Effector memory CD4-positive, alpha-beta T cell (primary cell): ENCODE measurements at regions not wholly inside any gene's neighbourhood (a gene's known extent, or its start where the extent isn't known, plus 50 kb on each side); places are given as distances from the start of the nearest gene placed in this dataset.
A peak's percentile ranks its signal among the peaks of the same experiment; 100 is the strongest.
"Not testable (repeated sequence)": the region's sequence is repeated elsewhere in the genome, so short reads cannot be mapped to it uniquely, and the experiment has no call there.

Experiments used
- DNase-seq, 3 donors: peaks; one replicate each; pipeline ENCODE4 v3.0.0-alpha.2; 2020
- H3K27ac ChIP-seq: 2 replicates; pipeline ENCODE4 v1.7.0; 2013; ENCODE audit warnings: mild to moderate bottlenecking, low read length, moderate library complexity; ENCODE audit not compliant: insufficient read depth, poor library complexity, severe bottlenecking
- H3K27me3 ChIP-seq: replicated peaks from 2 replicates; pipeline ENCODE4 v1.7.0; 2013; ENCODE audit warnings: mild to moderate bottlenecking, low read length; ENCODE audit not compliant: insufficient read depth, control insufficient read depth, poor library complexity, severe bottlenecking
- H3K36me3 ChIP-seq: 2 replicates; pipeline ENCODE4 v1.7.0; 2013; ENCODE audit warnings: mild to moderate bottlenecking, low read length, moderate library complexity; ENCODE audit not compliant: control insufficient read depth, insufficient read depth
- H3K4me1 ChIP-seq: 2 replicates; pipeline ENCODE4 v1.7.0; 2013; ENCODE audit warnings: low read length, mild to moderate bottlenecking; ENCODE audit not compliant: control insufficient read depth, insufficient read depth, poor library complexity, severe bottlenecking
- H3K4me3 ChIP-seq: 2 replicates; pipeline ENCODE4 v1.7.0; 2013; ENCODE audit warnings: low read length, low read depth, mild to moderate bottlenecking; ENCODE audit not compliant: insufficient read depth, poor library complexity, severe bottlenecking
- H3K9me3 ChIP-seq: 2 replicates; pipeline ENCODE4 v1.7.0; 2013; ENCODE audit warnings: mild to moderate bottlenecking, low read length, moderate library complexity; ENCODE audit not compliant: control insufficient read depth

- Histone ChIP-seq H3K9me3 (no peaks in the 10 kb centered on the region), H3K36me3 (no peaks in the 10 kb centered on the region), H3K27ac (no peak overlapping the region), H3K4me1 (peaks cover 45% of the 10 kb centered on the region), H3K4me3 (no peak overlapping the region), H3K27me3 (no peaks in the 10 kb centered on the region)
- no peak for DNase-seq
Observed at GRCh38 chr11:128042290-128042751, 545.0 kb downstream of the ETS1 start.

DNA sequence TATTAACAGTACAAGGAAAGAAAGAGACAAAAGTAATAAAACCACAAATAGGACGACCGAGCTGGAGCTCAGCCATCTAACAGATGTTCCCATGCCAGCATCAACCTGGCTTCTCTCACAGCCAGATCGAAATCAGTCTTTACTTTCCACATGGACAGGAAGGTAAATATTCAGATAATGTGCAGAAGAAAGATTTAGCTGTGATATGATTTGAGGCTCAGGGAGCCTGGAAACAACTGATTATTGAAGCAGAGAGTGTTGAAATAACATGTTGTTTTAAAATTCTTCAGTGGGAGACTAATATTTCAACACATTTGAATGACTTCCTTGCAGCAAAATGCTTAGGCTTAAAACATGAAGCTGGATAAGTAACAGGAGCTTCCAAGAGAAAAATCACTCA lies 546.8 kb downstream of the ETS1 start:
- H3K36me3 ChIP-seq, result no peaks in the 10 kb centered on the region
- H3K27ac ChIP-seq, result peak overlapping the region; percentile 35
- no peak for DNase-seq
- no peaks in the 10 kb centered on the region for H3K9me3 ChIP-seq
- no peaks in the 10 kb centered on the region for H3K27me3 ChIP-seq
- peaks cover 57% of the 10 kb centered on the region for H3K4me1 ChIP-seq
- no peak overlapping the region for H3K4me3 ChIP-seq

DNA sequence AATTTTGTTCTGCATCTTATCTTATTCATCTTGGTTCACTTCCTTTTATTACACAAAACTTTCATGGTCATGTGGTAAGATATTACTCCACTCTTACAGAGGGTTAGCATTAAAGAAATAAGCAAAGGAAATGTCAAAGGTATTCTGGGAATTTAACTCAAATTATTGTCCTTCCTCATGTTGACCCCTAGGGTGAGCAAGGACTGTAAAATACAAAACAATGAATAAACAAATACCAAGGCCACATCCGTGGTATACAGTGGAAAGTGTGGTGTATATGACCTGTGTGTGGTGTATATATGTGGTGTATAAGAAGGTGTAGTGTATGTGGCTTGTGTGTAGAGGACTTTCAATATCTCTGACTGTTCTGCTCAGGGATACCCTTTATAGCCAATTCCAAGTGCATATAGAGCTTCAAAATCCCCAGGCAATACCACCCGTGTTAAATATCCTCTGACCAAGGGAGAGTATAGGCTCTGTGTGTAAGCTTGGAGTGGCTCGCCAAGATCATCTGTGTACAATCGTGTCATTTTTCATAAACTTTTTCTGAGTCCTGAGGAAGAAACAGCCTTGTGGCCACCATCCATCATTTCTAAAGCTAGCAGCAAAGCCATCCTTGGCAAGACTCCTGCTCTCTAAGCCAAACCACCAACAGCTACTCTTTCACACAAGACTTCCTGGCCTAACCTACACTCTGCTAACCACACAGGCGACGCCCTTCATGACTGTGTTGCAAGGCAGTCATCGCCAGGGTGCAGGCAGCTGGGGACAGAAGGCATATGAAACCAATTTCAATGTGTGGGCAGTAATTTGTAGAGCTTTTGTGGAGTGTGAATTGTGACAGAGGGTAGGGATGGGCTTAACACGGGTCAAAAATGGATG lies 548.0 kb downstream of the ETS1 start:
- H3K27me3 ChIP-seq, result no peaks in the 10 kb centered on the region
- H3K9me3 ChIP-seq, result no peaks in the 10 kb centered on the region
- H3K4me1 ChIP-seq, result peaks cover 50% of the 10 kb centered on the region
- DNase-seq, result peak; percentile 59 to 65 (median 64)
- H3K27ac ChIP-seq, result peak overlapping the region; percentile 36
- H3K36me3 ChIP-seq, result no peaks in the 10 kb centered on the region
- H3K4me3 ChIP-seq, result no peak overlapping the region

- Histone ChIP-seq H3K27ac (no peak overlapping the region), H3K9me3 (no peaks in the 10 kb centered on the region), H3K4me3 (peak overlapping the region; percentile 33), H3K27me3 (no peaks in the 10 kb centered on the region), H3K36me3 (no peaks in the 10 kb centered on the region), H3K4me1 (peaks cover 41% of the 10 kb centered on the region)
- DNase-seq, result no peak
Observed at GRCh38 chr11:128036556-128037093, 550.7 kb downstream of the ETS1 start.

DNA sequence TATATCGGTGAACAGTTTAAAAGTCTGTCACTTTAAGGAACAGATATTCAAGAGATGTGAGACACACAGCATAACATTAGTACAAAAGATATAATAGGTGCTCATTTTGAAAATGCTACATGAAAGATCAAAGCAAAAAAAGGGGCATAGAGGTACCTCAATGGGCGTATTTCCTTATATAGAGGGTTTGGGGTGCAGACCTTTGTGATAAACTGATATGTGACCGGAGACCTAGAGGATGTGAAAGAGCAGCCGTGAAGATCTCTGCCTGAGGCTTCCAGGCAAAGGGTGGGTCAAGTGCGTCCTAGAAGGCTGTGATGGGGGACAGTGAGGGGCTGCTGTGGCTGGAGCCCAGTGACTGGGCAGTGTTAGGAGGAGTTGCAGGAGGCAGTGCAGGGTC lies 551.4 kb downstream of the ETS1 start:
- H3K27ac ChIP-seq, result no peak overlapping the region

GRCh38 chr11:128031538-128032134 lies 555.7 kb downstream of the ETS1 start:
- not testable (repeated sequence) for H3K27ac ChIP-seq, H3K9me3 ChIP-seq, H3K27me3 ChIP-seq, H3K4me3 ChIP-seq, H3K4me1 ChIP-seq, H3K36me3 ChIP-seq
- DNase-seq, result peak; percentile 36 to 62 (median 38)

More for the DNA sequence above, 551.4 kb downstream of the ETS1 start:
- Histone ChIP-seq H3K36me3 (no peaks in the 10 kb centered on the region), H3K9me3 (no peaks in the 10 kb centered on the region), H3K4me3 (peak overlapping the region; percentile 33), H3K27me3 (no peaks in the 10 kb centered on the region), H3K4me1 (peaks cover 38% of the 10 kb centered on the region)
- no peak for DNase-seq

GRCh38 chr11:128029219-128029722 lies 558.1 kb downstream of the ETS1 start:
- peaks cover 3% of the 10 kb centered on the region for H3K27me3 ChIP-seq
- H3K4me3 ChIP-seq, result no peak overlapping the region
- no peak overlapping the region for H3K27ac ChIP-seq
- no peaks in the 10 kb centered on the region for H3K36me3 ChIP-seq
- DNase-seq, result no peak
- H3K4me1 ChIP-seq, result no peaks in the 10 kb centered on the region
- H3K9me3 ChIP-seq, result no peaks in the 10 kb centered on the region

GRCh38 chr11:128026596-128026995 lies 560.8 kb downstream of the ETS1 start:
- DNase-seq, result no peak
- H3K27me3 ChIP-seq, result peaks cover 3% of the 10 kb centered on the region
- H3K4me3 ChIP-seq, result no peak overlapping the region
- H3K4me1 ChIP-seq, result no peaks in the 10 kb centered on the region
- no peaks in the 10 kb centered on the region for H3K36me3 ChIP-seq
- no peak overlapping the region for H3K27ac ChIP-seq
- no peaks in the 10 kb centered on the region for H3K9me3 ChIP-seq

DNA sequence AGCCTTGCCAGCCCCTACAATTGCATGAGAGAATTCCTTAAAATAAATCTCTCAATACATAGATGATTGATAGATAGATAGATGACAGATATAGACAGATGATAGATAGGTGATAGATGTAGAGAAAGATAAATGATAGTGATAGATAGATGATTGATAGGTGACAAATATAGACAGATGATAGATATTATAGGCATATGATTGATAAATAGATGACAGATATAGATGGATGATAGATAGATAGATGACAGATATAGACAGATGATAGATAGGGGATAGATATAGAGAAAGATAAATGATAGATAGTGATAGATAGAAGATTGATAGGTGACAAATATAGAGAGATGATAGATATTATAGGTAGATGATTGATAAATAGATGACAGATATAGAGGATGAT lies 564.6 kb downstream of the ETS1 start:
- Histone ChIP-seq H3K27ac (no peak overlapping the region), H3K4me1 (no peaks in the 10 kb centered on the region), H3K36me3 (no peaks in the 10 kb centered on the region), H3K4me3 (no peak overlapping the region), H3K9me3 (no peaks in the 10 kb centered on the region), H3K27me3 (no peaks in the 10 kb centered on the region)
- no peak for DNase-seq

GRCh38 chr11:128022007-128022368 lies 565.4 kb downstream of the ETS1 start:
- H3K4me1 ChIP-seq, result no peaks in the 10 kb centered on the region
- H3K36me3 ChIP-seq, result no peaks in the 10 kb centered on the region
- H3K27ac ChIP-seq, result no peak overlapping the region
- no peaks in the 10 kb centered on the region for H3K27me3 ChIP-seq
- no peak overlapping the region for H3K4me3 ChIP-seq
- DNase-seq, result no peak
- no peaks in the 10 kb centered on the region for H3K9me3 ChIP-seq
